Type B pancreatic cell (in vitro differentiated cells): ENCODE measurements at regions not wholly inside any gene's neighbourhood (a gene's known extent, or its start where the extent isn't known, plus 50 kb on each side); places are given as distances from the start of the nearest gene placed in this dataset.

Experiments used
- DNase-seq: peaks from one replicate; pipeline ENCODE4 v3.0.0; 2021; ENCODE audit warnings: mixed read lengths; ENCODE audit not compliant: unreplicated experiment; ENCODE audit errors: extremely low spot score
- H3K27ac Mint-ChIP-seq: 2 replicates; pipeline ENCODE4 v1.8.0; 2021; ENCODE audit warnings: mild to moderate bottlenecking, mixed read lengths
- H3K27me3 Mint-ChIP-seq: 2 replicates; pipeline ENCODE4 v1.8.0; 2021; ENCODE audit warnings: mixed read lengths
- H3K36me3 Mint-ChIP-seq: 2 replicates; pipeline ENCODE4 v1.8.0; 2021; ENCODE audit warnings: mixed read lengths
- H3K4me1 Mint-ChIP-seq: one replicate; pipeline ENCODE4 v1.8.0; 2021; ENCODE audit warnings: mixed read lengths; ENCODE audit not compliant: unreplicated experiment
- H3K4me3 Mint-ChIP-seq: 2 replicates; pipeline ENCODE4 v1.8.0; 2021; ENCODE audit warnings: mild to moderate bottlenecking, mixed read lengths
- H3K9me3 Mint-ChIP-seq: 2 replicates; pipeline ENCODE4 v1.8.0; 2021; ENCODE audit warnings: mixed read lengths
- TF ChIP-seq, protein P1 (sequence below): fragments of 200-600 bp; sonication (generic); conservative IDR thresholded peaks from 2 replicates; pipeline ENCODE4 v1.5.0; 2021; ENCODE audit warnings: antibody characterized with exemption, mild to moderate bottlenecking

DNA sequence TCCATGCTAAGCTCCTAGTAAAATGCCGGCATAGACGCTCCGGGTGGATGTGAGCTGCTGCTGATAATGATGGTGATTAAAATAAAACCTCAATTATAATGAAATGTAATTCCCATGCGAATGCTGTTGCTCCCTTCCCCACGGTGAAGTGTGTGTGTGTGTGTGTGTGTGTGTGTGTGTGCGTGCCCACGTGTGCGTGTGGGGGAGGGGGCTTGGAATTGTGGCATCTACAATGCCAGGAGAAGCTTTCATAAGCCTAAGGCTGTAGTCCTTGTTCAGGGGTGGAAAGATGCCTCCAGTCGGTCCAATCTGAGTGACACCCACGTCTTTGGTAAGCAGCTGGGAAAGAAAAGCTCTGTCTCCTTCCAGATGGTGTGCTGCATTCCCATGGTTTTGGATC lies 137.9 kb downstream of the CDH26 start:
- Mint-ChIP-seq H3K27me3 (peaks cover 18% of the 10 kb centered on the region), H3K9me3 (peaks cover 20% of the 10 kb centered on the region), H3K27ac (no peak overlapping the region), H3K4me1 (peaks cover 5% of the 10 kb centered on the region), H3K4me3 (no peak overlapping the region), H3K36me3 (no peaks in the 10 kb centered on the region)
- DNase-seq: no peak
- TF ChIP-seq, protein P1, sequence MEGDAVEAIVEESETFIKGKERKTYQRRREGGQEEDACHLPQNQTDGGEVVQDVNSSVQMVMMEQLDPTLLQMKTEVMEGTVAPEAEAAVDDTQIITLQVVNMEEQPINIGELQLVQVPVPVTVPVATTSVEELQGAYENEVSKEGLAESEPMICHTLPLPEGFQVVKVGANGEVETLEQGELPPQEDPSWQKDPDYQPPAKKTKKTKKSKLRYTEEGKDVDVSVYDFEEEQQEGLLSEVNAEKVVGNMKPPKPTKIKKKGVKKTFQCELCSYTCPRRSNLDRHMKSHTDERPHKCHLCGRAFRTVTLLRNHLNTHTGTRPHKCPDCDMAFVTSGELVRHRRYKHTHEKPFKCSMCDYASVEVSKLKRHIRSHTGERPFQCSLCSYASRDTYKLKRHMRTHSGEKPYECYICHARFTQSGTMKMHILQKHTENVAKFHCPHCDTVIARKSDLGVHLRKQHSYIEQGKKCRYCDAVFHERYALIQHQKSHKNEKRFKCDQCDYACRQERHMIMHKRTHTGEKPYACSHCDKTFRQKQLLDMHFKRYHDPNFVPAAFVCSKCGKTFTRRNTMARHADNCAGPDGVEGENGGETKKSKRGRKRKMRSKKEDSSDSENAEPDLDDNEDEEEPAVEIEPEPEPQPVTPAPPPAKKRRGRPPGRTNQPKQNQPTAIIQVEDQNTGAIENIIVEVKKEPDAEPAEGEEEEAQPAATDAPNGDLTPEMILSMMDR: no peak

DNA sequence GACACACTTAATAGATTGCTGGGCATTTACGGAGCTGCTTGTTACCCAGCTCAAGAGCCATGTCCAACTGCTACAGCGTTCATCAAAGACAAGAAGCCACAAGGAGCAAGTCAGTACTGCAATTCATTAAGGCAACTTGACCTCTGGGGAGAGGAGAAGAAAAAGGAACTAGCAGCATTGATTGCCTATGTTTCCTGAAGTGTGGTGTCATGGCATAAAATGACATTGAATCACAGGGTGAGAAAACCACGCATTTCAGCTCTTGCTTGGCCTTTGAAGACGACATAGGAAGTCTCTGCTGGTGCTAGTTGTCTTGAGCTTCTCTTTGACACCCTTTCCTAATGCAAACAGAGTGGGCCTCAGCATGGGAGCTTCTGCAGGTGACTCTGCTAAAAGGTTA lies 139.1 kb downstream of the CDH26 start:
- TF ChIP-seq, protein P1: no peak
- Mint-ChIP-seq H3K4me3 (no peak overlapping the region), H3K4me1 (peaks cover 5% of the 10 kb centered on the region), H3K36me3 (no peaks in the 10 kb centered on the region), H3K27ac (no peak overlapping the region), H3K27me3 (peaks cover 11% of the 10 kb centered on the region), H3K9me3 (peaks cover 17% of the 10 kb centered on the region)
- DNase-seq: no peak

DNA sequence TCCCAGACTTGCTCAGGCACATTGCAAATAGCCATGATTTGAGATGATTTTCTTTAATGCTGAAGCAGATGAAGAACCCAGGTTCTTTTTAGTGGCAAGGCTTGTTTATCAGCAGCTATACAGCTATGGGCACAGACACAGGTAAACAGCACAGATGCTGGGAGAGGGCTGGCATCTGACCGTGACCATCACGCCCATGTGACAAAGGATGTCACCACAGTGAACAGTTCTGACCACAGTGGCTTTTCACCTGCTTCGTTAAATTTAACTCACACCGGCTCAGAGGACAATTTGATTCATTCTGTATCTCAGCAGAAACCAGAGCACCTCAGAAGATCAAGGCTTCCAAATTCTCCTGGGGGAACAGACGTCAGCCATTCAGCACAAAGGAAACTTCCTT lies 142.6 kb downstream of the CDH26 start:
- peaks cover 12% of the 10 kb centered on the region for H3K9me3 Mint-ChIP-seq
- H3K36me3 Mint-ChIP-seq: no peaks in the 10 kb centered on the region
- DNase-seq: no peak
- H3K27me3 Mint-ChIP-seq: peaks cover 2% of the 10 kb centered on the region
- H3K4me3 Mint-ChIP-seq: no peak overlapping the region
- H3K4me1 Mint-ChIP-seq: peaks cover 12% of the 10 kb centered on the region
- TF ChIP-seq, protein P1: no peak
- no peak overlapping the region for H3K27ac Mint-ChIP-seq

DNA sequence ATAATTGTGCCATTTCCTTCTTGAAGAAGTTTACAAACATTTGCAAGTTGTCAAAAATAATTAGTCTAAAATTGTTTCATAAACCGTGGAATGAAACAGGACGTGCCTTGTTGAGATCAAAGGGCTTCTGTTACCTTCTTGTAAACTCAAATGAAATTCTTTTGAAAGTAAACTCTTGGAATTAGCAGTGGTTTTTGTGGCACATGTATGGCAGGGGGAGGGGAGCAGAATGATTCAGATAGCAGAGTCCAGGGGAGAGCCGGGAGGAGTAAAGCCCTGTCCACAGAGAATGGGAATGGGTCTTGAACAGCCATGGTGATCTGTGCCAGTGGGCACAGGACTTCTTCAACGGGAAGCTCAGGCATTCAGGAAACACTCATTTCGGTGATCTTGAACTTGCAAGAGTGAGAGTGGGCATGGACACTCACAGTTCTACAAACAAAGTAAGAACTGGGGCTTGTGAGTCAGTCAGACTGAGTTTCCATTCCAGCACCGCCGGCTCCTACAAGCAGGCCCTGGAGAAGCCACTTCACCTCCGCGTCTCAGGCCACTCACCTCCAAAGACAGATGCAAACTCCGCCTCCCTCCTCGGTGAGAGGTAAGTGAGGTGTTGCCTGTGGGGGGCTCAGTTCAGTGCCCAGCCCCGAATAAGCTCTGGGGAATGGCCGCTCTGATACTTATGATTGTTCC lies 143.1 kb downstream of the CDH26 start:
- TF ChIP-seq, protein P1: no peak
- Mint-ChIP-seq H3K36me3 (no peaks in the 10 kb centered on the region), H3K9me3 (peaks cover 12% of the 10 kb centered on the region), H3K4me3 (no peak overlapping the region), H3K27me3 (peaks cover 2% of the 10 kb centered on the region), H3K27ac (no peak overlapping the region), H3K4me1 (peaks cover 12% of the 10 kb centered on the region)
- no peak for DNase-seq

DNA sequence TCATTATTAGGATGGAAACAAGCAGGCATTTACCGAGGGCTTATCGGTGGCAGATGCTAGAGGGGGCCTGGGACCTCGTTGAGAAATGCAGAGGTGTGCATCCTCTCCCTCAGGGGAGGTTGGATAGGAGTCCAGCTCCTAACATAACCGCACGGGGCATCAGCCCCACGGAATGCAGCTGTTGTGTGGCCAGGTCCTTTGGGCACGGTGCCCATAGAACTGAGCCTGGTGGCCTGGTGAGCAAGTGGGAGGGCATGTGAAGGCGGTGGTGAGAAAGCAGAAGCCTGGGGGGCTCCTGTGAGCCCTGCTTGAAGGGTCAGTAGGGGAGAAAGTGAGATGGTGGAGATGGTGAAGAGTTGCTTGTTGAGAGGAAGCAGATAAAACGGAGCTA lies 143.7 kb downstream of the CDH26 start:
- H3K36me3 Mint-ChIP-seq: no peaks in the 10 kb centered on the region

More for the DNA sequence above, 143.7 kb downstream of the CDH26 start:
- Mint-ChIP-seq H3K27me3 (peaks cover 2% of the 10 kb centered on the region), H3K27ac (no peak overlapping the region), H3K4me3 (no peak overlapping the region), H3K4me1 (peaks cover 12% of the 10 kb centered on the region), H3K9me3 (peaks cover 12% of the 10 kb centered on the region)
- DNase-seq: no peak
- TF ChIP-seq, protein P1: no peak
